ENCODE measurements at regions not wholly inside any gene's neighbourhood (a gene's known extent, or its start where the extent isn't known, plus 50 kb on each side); places are given as distances from the start of the nearest gene placed in this dataset.

DNA sequence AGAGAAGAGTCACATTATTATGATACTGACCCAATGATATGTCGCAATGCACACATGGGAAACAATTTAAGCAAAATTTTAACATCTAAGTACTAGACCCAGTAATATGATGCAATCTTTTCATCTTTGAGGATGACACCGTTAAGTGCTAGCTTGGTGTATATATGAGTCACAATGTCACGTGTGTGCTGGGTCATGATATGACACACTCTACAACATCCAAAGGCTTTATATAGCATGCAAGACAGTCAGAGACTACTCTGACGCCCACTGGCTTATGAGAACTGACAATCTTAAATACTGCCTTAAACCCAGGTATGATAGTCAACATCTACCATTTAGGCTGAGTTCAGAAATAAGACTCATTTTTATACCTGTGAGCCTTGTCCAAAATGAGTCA lies 955.8 kb upstream of the TSPY4 start:
- Histone ChIP-seq H3K27ac (no peak overlapping the region), H3K9me3 (no peaks in the 10 kb centered on the region), H3K36me3 (no peaks in the 10 kb centered on the region), H3K4me3 (no peak overlapping the region), H3K27me3 (no peaks in the 10 kb centered on the region), H3K4me1 (no peaks in the 10 kb centered on the region)
- intact Hi-C loops (cut with DNase I): no loop called here
- ATAC-seq (no peak), DNase-seq (no peak)
- TF ChIP-seq, protein P1, sequence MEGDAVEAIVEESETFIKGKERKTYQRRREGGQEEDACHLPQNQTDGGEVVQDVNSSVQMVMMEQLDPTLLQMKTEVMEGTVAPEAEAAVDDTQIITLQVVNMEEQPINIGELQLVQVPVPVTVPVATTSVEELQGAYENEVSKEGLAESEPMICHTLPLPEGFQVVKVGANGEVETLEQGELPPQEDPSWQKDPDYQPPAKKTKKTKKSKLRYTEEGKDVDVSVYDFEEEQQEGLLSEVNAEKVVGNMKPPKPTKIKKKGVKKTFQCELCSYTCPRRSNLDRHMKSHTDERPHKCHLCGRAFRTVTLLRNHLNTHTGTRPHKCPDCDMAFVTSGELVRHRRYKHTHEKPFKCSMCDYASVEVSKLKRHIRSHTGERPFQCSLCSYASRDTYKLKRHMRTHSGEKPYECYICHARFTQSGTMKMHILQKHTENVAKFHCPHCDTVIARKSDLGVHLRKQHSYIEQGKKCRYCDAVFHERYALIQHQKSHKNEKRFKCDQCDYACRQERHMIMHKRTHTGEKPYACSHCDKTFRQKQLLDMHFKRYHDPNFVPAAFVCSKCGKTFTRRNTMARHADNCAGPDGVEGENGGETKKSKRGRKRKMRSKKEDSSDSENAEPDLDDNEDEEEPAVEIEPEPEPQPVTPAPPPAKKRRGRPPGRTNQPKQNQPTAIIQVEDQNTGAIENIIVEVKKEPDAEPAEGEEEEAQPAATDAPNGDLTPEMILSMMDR (IDR thresholded peaks at IDR 0.05): no peak

DNA sequence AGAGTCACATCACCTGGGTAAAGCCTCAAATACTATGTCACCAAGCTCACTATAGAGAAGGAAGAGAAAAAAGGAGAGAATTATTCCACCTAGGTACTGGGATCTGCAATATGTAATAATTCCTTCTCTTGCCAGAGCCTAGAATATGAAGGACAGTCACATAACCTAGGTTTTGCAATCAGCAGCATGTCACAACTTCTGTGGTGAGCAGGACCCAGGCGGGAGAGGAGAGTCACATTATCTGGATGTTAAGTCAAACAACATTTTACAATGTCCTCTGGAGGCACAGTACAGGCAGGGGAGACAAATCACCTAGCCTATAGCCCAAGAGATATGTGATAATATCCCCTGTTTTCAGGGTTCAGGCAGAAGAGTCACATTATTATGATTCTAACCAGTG lies 951.2 kb upstream of the TSPY4 start:
- TF ChIP-seq, protein P1 (IDR thresholded peaks at IDR 0.05): no peak
- intact Hi-C loops (cut with DNase I): no loop called here
- H3K4me3 ChIP-seq: no peak overlapping the region
- ATAC-seq (no peak), DNase-seq (no peak)
- H3K4me1 ChIP-seq: no peaks in the 10 kb centered on the region
- H3K27me3 ChIP-seq: no peaks in the 10 kb centered on the region
- H3K27ac ChIP-seq: no peak overlapping the region
- no peaks in the 10 kb centered on the region for H3K9me3 ChIP-seq
- no peaks in the 10 kb centered on the region for H3K36me3 ChIP-seq

DNA sequence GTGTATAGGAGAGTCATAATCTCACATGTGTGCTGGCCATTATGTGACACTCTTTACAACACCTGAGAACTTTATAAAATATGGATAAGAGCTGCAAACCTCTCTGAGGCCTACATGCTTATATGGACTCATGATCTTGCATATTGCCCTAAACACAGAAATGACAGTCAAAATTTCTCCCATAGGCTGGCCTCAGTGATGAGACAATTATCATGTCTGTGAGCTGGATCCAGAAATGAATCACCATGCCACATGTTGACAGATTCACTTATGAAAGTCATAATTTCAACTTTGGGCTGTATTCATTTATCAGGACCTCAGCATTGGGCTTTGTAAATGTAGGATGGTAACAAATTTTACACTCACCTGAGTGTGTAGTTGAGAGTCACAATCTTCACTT lies 948.8 kb upstream of the TSPY4 start:
- DNase-seq: no peak
- H3K36me3 ChIP-seq: no peaks in the 10 kb centered on the region
- H3K4me1 ChIP-seq: no peaks in the 10 kb centered on the region
- H3K4me3 ChIP-seq: no peak overlapping the region
- no peaks in the 10 kb centered on the region for H3K9me3 ChIP-seq
- intact Hi-C loops (cut with DNase I): no loop called here
- TF ChIP-seq, protein P1 (IDR thresholded peaks at IDR 0.05): no peak
- no peak for ATAC-seq
- H3K27me3 ChIP-seq: no peaks in the 10 kb centered on the region
- no peak overlapping the region for H3K27ac ChIP-seq

DNA sequence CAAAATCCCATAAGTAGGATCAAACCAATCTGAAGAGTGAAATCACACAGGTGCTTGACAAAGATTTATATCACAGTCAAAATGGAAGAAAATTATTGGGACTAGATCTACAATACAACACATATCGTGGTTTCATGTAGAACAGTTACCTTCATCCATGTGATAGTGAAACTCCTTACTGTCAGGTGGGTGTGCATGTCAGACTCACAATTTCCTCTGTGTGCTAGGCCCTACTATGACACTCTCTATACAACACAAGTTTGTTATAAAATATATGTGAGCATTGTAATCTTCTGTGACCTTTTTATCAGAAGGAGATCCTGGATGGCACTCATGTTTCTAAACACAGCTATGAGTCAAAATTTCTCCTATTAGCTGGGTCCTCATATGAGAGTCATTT lies 947.0 kb upstream of the TSPY4 start:
- intact Hi-C loops (cut with DNase I): no loop called here
- Histone ChIP-seq H3K36me3 (no peaks in the 10 kb centered on the region), H3K27ac (no peak overlapping the region), H3K27me3 (no peaks in the 10 kb centered on the region), H3K4me3 (no peak overlapping the region), H3K9me3 (no peaks in the 10 kb centered on the region), H3K4me1 (no peaks in the 10 kb centered on the region)
- no peak for ATAC-seq
- no peak for DNase-seq
- TF ChIP-seq, protein P1 (IDR thresholded peaks at IDR 0.05): no peak

DNA sequence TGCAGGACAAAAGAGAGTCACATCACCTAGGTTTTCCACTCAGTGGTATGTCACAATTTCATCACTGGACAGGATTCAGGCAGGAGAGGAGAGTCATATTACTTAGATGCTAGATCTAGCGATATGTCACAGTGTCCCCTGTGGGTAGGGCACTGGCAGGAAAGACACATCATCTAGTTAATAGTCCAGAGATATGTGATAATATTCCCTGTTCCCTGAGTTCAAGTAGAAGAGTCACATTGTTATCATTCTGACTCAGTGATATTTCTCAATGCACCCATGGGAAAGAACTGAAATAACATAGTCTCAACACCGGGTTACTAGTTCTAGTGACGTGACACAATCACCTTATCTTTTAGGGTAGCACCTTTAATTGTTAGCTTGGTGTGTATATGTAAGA lies 944.0 kb upstream of the TSPY4 start:
- intact Hi-C loops (cut with DNase I): no loop called here
- H3K4me1 ChIP-seq: no peaks in the 10 kb centered on the region
- ATAC-seq: no peak
- TF ChIP-seq, protein P1 (IDR thresholded peaks at IDR 0.05): no peak
- no peak overlapping the region for H3K27ac ChIP-seq
- no peaks in the 10 kb centered on the region for H3K27me3 ChIP-seq
- DNase-seq: no peak
- no peaks in the 10 kb centered on the region for H3K36me3 ChIP-seq
- H3K9me3 ChIP-seq: no peaks in the 10 kb centered on the region
- no peak overlapping the region for H3K4me3 ChIP-seq
